A549 (cell line): ENCODE measurements at regions not wholly inside any gene's neighbourhood (a gene's known extent, or its start where the extent isn't known, plus 50 kb on each side); places are given as distances from the start of the nearest gene placed in this dataset.

ENCODE experiments used
- ATAC-seq, 2 experiments: fragments of 200-7000 bp in 1 of 2; fragments of >200 bp in 1 of 2; cut with Nextera tagmentation in 1 of 2; cut with Tn5 transposase in 1 of 2; 3 replicates each; pipeline versions ENCODE4 v1.8.0 to v1.9.1; 2018 to 2020; ENCODE audit warnings: mild to moderate bottlenecking in 1 of 2, moderate library complexity in 1 of 2
- CTCF ChIA-PET: fragments of 300-600 bp; sonication (Branson Sonifier 250); formaldehyde crosslinking; extraction: SDS; loops from one replicate; lab custom pipeline; 2021; ENCODE audit warnings: antibody characterized with exemption, inconsistent platforms; lab: Yijun Ruan, JAX
- POLR2A ChIA-PET: fragments of 350-600 bp; formaldehyde crosslinking; extraction: SDS; loops from one replicate; lab custom pipeline; 2021; ENCODE audit warnings: antibody characterized with exemption, inconsistent platforms; lab: Yijun Ruan, JAX
- DNase-seq, 2 experiments: peaks; one replicate each; pipeline versions ENCODE4 v3.0.0 to v3.0.0-alpha.2; 2011 to 2016; ENCODE audit warnings: low read depth in 1 of 2, low spot score in 1 of 2
- FAIRE-seq: peaks from 2 replicates; lab custom pipeline; 2011; peaks lifted over from hg19 to GRCh38; lab: Jason Lieb, UNC
- H3K27ac ChIP-seq, 2 experiments: fragments of >200 bp; sonication (Bioruptor Twin); formaldehyde crosslinking; 3 replicates each; pipeline ENCODE4 v1.5.1; 2016 to 2017
- H3K4me1 ChIP-seq: fragments of >200 bp; sonication (Bioruptor Twin); formaldehyde crosslinking; 3 replicates; pipeline ENCODE4 v1.6.1; 2016
- H3K4me2 ChIP-seq: fragments of >200 bp; sonication (Bioruptor Twin); formaldehyde crosslinking; 3 replicates; pipeline ENCODE4 v1.6.1; 2016
- H3K4me3 ChIP-seq: fragments of >200 bp; sonication (Bioruptor Twin); formaldehyde crosslinking; 3 replicates; pipeline ENCODE4 v1.5.1; 2016
- H3K9me3 ChIP-seq: fragments of >200 bp; sonication (Bioruptor Twin); formaldehyde crosslinking; 3 replicates; pipeline ENCODE4 v1.6.1; 2016
- BHLHE40 ChIP-seq: IDR thresholded peaks from 2 replicates; pipeline ENCODE4 v1.6.1; 2012; ENCODE audit warnings: low read depth, low read length, inconsistent platforms
- CBX2 ChIP-seq: fragments of 200-600 bp; sonication (generic); IDR thresholded peaks from 2 replicates; pipeline ENCODE4 v1.6.1; 2016; ENCODE audit warnings: low read depth, mild to moderate bottlenecking, borderline replicate concordance
- CBX8 ChIP-seq: fragments of 200-600 bp; sonication (generic); IDR thresholded peaks from 2 replicates; pipeline ENCODE4 v1.6.1; 2016
- CEBPB ChIP-seq, 2 experiments: fragments of >200 bp in 1 of 2; sonication (Bioruptor Twin) in 1 of 2; formaldehyde crosslinking in 1 of 2; IDR thresholded peaks; 2 replicates each; pipeline ENCODE4 v1.6.1; 2012 to 2016
- CHD2 ChIP-seq: fragments of 150-350 bp; IDR thresholded peaks from 2 replicates; pipeline ENCODE4 v1.6.1; 2014; ENCODE audit warnings: low read length; ENCODE audit not compliant: partially characterized antibody
- CHD4 ChIP-seq: fragments of 200-600 bp; sonication (generic); IDR thresholded peaks from 2 replicates; pipeline ENCODE4 v1.6.1; 2016; ENCODE audit warnings: antibody characterized with exemption, mild to moderate bottlenecking, borderline replicate concordance
- CTCF ChIP-seq: fragments of >200 bp; sonication (Bioruptor Twin); formaldehyde crosslinking; IDR thresholded peaks from 3 replicates; pipeline ENCODE4 v1.5.1; 2016
- ESRRA ChIP-seq: fragments of 150-350 bp; IDR thresholded peaks from 2 replicates; pipeline ENCODE4 v1.6.1; 2014; ENCODE audit warnings: mild to moderate bottlenecking, low read length, borderline replicate concordance
- HES2 ChIP-seq: fragments of >200 bp; sonication (Bioruptor Twin); formaldehyde crosslinking; IDR thresholded peaks from 2 replicates; pipeline ENCODE4 v1.6.1; 2016
- HEYL ChIP-seq: fragments of 250-450 bp; sonication (Bioruptor Pico); IDR thresholded peaks from 2 replicates; pipeline ENCODE4 v1.8.0; 2021; ENCODE audit warnings: mild to moderate bottlenecking, moderate library complexity
- HOXA7 ChIP-seq: fragments of 250-450 bp; sonication (Bioruptor Pico); IDR thresholded peaks from 2 replicates; pipeline ENCODE4 v1.5.0; 2020; ENCODE audit warnings: mild to moderate bottlenecking, moderate library complexity
- JUN ChIP-seq, 2 experiments: fragments of >200 bp; sonication (Bioruptor Twin); formaldehyde crosslinking; IDR thresholded peaks; 2 replicates in 1 of 2; 3 replicates in 1 of 2; pipeline ENCODE4 v1.6.1; 2016 to 2017
- MYC ChIP-seq: IDR thresholded peaks from 2 replicates; pipeline ENCODE4 v1.6.1; 2012; ENCODE audit warnings: mild to moderate bottlenecking, inconsistent platforms, low read length, improper control_type of control experiment, borderline replicate concordance
- PBX3 ChIP-seq: IDR thresholded peaks from 2 replicates; pipeline ENCODE4 v1.6.1; 2012
- PHF8 ChIP-seq: fragments of 200-600 bp; sonication (generic); IDR thresholded peaks from 2 replicates; pipeline ENCODE4 v1.6.1; 2016; ENCODE audit warnings: low read depth, mild to moderate bottlenecking, antibody characterized with exemption, moderate library complexity, borderline replicate concordance
- POLR2AphosphoS2 ChIP-seq: conservative IDR thresholded peaks from 2 replicates; pipeline ENCODE4 v1.6.1; 2012; ENCODE audit warnings: low read length, improper control_type of control experiment, inconsistent platforms
- RARB ChIP-seq: fragments of 250-450 bp; sonication (Bioruptor Pico); IDR thresholded peaks from 2 replicates; pipeline ENCODE4 v1.8.0; 2021; ENCODE audit warnings: mild to moderate bottlenecking, moderate library complexity
- REST ChIP-seq: fragments of 200-600 bp; sonication (generic); IDR thresholded peaks from 2 replicates; pipeline ENCODE4 v1.6.1; 2016; ENCODE audit warnings: antibody characterized with exemption, mild to moderate bottlenecking, moderate library complexity
- RFX5 ChIP-seq: fragments of 450-650 bp; IDR thresholded peaks from 2 replicates; pipeline ENCODE4 v1.7.1; 2014; ENCODE audit warnings: antibody characterized with exemption, mild to moderate bottlenecking, moderate library complexity
- SREBF2 ChIP-seq: fragments of 450-650 bp; IDR thresholded peaks from 2 replicates; pipeline ENCODE4 v1.6.1; 2014; ENCODE audit warnings: mild to moderate bottlenecking, moderate library complexity
- USF2 ChIP-seq: fragments of 450-650 bp; IDR thresholded peaks from 2 replicates; pipeline ENCODE4 v1.6.1; 2014; ENCODE audit warnings: antibody characterized with exemption
- ZNF302 ChIP-seq: fragments of 250-450 bp; sonication (Bioruptor Pico); IDR thresholded peaks from 2 replicates; pipeline ENCODE4 v1.9.0; 2021; ENCODE audit warnings: inconsistent platforms, mild to moderate bottlenecking, moderate library complexity
- ZSCAN20 ChIP-seq: fragments of 250-450 bp; sonication (Bioruptor Pico); IDR thresholded peaks from 2 replicates; pipeline ENCODE4 v1.8.0; 2022; ENCODE audit warnings: mild to moderate bottlenecking, moderate library complexity
- WGBS: methylation state at CpG from one replicate; pipeline ENCODE4 v1.1.6; 2017; ENCODE audit errors: missing lambda C conversion rate; 5-methylcytosine and 5-hydroxymethylcytosine counted together

GRCh38 chr17:62870030-62870541 is 62.0 kb upstream of the MARCHF10 start:
- POLR2A ChIA-PET: no interaction called here
- Histone ChIP-seq H3K4me2 (no peak overlapping the region), H3K27ac (no peak overlapping the region), H3K4me3 (no peak overlapping the region), H3K4me1 (no peaks in the 10 kb centered on the region), H3K9me3 (peaks cover 8% of the 10 kb centered on the region; the same call in 1 of the 3 replicates)
- peak in 1 of 2 experiments; percentile 36 for DNase-seq
- FAIRE-seq: no peak
- CTCF ChIA-PET: no interaction called here
- TF ChIP-seq RFX5 (no peak), ESRRA (no peak), HES2 (no peak), HEYL (CRISPR knock-in tag) (no peak), SREBF2 (no peak), ZSCAN20 (no peak), CEBPB (IDR thresholded peaks at IDR 0.05) (no peak), CTCF (no peak), CHD2 (no peak), USF2 (no peak), HOXA7 (CRISPR knock-in tag) (no peak), PBX3 (no peak)
- WGBS: 61% methylated on average over 5 of the region's 5 CpGs
- ATAC-seq: peak in 1 of 2 experiments; percentile 76; a peak in 3 of 6 replicates

GRCh38 chr17:62868723-62869122 is 60.6 kb upstream of the MARCHF10 start:
- POLR2A ChIA-PET: no interaction called here
- Histone ChIP-seq H3K4me2 (no peak overlapping the region), H3K9me3 (peaks cover 8% of the 10 kb centered on the region; the same call in 1 of the 3 replicates), H3K27ac (no peak overlapping the region), H3K4me3 (no peak overlapping the region), H3K4me1 (no peaks in the 10 kb centered on the region)
- ATAC-seq (no peak), FAIRE-seq (no peak), DNase-seq (no peak)
- CTCF ChIA-PET: interaction anchor here (0.7 to 2.6 kb wide), 5 partner anchors 9 to 102 kb away, joined by 3 to 10 read pairs (median 5); no protein-coding TSS in a partner anchor
- WGBS: 66% methylated on average over 2 of the region's 2 CpGs
- TF ChIP-seq PHF8 (no peak), RARB (CRISPR knock-in tag) (no peak), BHLHE40 (no peak), JUN (IDR thresholded peaks at IDR 0.05) (no peak), POLR2AphosphoS2 (no peak), SREBF2 (no peak), MYC (no peak), CBX2 (no peak), REST (no peak), CBX8 (no peak), ZNF302 (CRISPR knock-in tag) (no peak), CHD4 (no peak)
